GM19023 (cell line): ENCODE measurements at regions not wholly inside any gene's neighbourhood (a gene's known extent, or its start where the extent isn't known, plus 50 kb on each side); places are given as distances from the start of the nearest gene placed in this dataset.
"Not testable (repeated sequence)": the region's sequence is repeated elsewhere in the genome, so short reads cannot be mapped to it uniquely, and the experiment has no call there.

ENCODE experiments used
- ATAC-seq: cut with Tn5 transposase; IDR thresholded peaks from one replicate; pipeline ENCODE4 v1.9.1; 2021; ENCODE audit warnings: mild to moderate bottlenecking, moderate library complexity; ENCODE audit not compliant: unreplicated experiment

GRCh38 chr12:77232045-77232444 lies 166.7 kb upstream of the E2F7 start:
- ATAC-seq: no peak

- no peak for ATAC-seq
Measured at GRCh38 chr12:77231501-77231918, 166.1 kb upstream of the E2F7 start.

DNA sequence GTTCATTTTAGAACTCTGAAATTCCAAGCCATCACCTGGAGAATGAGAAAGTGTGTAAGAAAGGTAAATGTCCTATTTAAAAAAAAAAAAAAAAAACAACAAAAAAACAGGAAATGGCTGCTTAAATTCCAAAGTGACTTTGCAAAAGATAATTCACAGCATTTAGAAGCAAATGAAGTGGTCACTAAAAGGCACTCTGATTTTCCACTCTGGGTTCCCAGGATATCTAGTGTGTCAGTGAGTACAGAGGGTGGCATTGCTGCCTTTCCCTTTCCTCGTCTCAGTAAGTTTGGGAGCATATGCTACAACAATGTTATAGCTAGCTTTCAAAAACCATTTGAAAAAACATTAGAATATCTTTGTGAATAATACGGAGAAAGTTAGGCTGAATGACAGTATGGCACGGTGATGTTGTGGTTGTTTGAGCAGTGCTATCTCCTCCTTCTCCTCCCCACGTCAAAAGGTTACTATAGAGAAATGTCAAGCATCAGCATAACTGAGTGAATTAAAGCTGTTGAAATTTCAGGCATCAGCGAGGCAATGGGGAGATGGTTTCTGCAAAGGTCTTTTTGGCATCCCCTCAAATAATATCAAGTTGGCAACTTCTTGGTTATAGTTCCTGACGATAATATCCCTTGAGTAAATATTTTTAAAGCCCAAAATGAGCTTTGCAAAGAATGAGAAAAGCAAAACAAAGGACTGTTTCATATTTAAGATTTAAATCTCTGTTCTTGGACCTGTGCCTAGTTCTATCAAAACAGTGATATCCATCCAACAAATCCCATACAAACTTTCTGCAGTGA lies 164.5 kb upstream of the E2F7 start:
- no peak for ATAC-seq

- no peak for ATAC-seq
Measured at GRCh38 chr12:77228376-77228775, 163.0 kb upstream of the E2F7 start.

GRCh38 chr12:77226368-77226767 lies 161.0 kb upstream of the E2F7 start:
- no peak for ATAC-seq

GRCh38 chr12:77225373-77225772 lies 160.0 kb upstream of the E2F7 start:
- no peak for ATAC-seq

- ATAC-seq: no peak
Measured at GRCh38 chr12:77224346-77224745, 159.0 kb upstream of the E2F7 start.

DNA sequence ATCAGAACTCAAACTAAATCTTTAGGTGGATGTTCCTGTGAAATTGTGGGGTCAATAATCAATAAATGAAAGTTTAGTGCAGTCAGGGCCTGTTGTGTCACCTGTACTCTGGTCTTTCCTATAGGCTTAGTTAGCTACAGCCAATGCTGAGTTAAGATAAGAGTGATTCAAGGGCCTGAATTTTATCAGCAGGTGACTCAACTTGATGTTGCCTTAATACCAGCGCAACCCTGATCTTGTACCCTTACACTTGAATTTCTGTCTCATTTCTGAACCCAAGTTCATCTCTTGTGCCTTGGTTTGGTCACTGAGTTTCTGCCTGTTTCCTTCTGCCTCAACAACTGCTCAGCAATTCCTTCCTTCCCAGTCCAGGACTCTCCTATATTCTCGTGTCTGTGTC lies 157.0 kb upstream of the E2F7 start:
- no peak for ATAC-seq

DNA sequence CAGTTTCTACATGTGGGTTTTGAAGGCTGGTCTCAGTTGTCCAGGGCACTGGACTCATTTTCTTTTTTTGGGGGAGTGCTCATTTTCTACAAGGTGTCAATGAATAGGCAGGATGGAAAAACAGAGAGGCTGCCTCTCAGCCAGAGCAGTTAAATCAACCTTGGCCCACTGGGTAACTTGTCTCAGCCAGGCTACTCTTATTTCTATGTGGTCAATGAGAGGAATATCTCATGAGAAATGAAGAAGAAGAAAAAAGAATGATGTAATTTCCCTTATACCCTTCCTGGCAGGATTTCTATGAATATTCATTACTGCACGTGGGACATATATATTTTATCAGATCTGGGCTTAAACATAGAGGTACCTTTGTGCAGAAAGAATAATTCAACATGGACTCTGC lies 155.2 kb upstream of the E2F7 start:
- no peak for ATAC-seq

DNA sequence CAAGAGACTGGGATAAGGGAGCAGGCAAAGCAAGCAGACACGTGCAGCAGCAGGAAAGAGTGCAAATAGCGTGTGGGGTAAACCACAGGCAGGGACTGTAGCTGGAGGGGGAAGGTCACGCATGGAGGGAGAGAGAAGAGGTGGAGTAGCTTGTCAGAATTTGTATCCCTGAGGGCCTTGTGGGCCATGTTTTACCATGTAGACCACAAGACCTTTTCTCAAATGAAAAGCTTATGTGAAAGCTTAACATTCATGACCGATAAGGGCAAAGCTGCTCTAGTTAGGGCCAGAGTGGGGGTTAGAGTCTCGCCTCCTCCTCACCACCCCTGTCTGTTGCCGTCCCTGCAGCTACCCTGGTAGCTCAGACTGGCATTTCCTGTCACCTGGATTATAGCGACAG lies 152.9 kb upstream of the E2F7 start:
- no peak for ATAC-seq

DNA sequence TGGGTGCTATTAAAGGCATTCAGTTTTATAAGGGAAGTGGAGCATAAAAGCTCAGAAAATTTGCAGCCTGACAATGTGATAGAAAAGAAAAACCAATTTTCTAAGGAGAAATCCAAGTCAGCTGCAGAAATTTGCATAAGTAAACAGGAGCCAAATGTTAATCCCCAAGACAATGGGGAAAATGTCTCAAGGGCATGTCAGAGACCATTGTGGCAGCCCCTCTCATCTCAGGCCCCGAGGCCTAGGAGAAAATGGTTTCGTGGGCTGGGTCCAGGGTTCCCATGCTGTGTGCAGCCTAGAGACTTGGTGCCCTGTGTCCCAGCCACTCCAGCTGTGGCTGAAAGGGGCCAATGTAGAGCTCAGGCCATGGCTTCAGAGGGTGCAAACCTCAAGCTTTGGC lies 150.8 kb upstream of the E2F7 start:
- not testable (repeated sequence) for ATAC-seq

DNA sequence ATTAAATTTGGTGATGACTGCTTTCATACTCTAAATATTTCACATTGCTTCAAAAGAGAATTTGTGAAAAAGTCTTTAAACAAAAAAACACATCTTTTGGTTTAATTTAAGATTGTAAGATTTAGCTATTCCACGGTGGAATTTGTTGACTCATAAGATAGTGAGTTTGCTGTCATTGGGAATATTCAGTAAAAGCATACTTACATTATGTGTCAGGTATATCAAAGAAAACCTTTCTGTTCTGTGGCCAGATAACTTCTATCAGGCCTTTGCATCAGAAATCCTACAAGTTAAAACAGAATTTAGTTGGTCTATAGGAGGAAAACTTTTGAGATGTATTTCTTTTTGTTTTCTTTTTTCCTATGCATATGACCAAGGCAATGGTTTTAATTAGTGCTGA lies 148.8 kb upstream of the E2F7 start:
- no peak for ATAC-seq

GRCh38 chr12:77213319-77213718 lies 147.9 kb upstream of the E2F7 start:
- no peak for ATAC-seq

GRCh38 chr12:77210724-77211123 lies 145.4 kb upstream of the E2F7 start:
- no peak for ATAC-seq

DNA sequence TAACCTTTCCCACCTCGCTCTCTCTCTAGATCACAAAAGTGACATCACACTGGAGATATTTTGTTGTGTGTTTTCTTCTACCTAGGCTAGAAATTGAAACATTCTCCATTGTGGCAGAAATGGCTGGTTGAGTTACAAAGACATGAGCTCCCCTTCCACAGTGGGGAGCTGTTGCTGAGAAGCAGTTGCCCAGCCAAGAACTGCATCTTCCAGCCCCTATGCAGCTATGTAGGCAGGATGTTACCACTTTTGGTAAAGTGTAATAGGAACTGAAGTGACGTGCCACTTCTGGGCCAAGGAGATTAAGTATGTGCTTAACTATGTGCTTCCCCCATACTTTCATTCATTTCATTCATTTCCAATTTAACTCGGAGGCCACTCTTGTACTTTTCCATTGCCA lies 138.7 kb upstream of the E2F7 start:
- ATAC-seq: no peak

DNA sequence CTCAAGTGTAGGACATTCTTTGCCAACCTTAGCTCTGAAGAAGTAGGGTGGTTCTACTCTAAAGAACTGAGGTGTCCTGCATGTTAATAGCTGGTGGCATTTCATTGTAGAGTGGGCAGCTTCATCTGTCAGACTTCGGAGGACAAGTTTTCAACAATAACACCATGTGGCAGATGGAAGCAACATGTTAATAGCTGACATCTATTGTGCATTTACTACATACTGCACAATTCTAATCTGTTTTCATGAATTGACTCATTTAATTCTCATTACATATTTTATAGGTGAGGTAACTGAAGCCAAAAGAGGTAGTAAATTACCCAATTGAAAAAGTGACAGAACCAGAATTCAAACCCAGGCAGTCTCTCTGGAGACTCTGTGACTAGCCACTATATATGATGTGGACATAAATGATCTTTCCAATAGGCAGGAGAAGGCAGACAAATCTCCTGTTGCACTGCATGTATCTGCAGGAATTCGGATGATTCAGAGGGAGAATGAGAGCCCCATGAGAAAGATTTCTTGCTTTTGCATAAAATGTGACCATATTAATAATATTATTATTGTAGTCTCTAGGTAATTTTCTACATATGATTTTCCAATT lies 137.2 kb upstream of the E2F7 start:
- no peak for ATAC-seq

DNA sequence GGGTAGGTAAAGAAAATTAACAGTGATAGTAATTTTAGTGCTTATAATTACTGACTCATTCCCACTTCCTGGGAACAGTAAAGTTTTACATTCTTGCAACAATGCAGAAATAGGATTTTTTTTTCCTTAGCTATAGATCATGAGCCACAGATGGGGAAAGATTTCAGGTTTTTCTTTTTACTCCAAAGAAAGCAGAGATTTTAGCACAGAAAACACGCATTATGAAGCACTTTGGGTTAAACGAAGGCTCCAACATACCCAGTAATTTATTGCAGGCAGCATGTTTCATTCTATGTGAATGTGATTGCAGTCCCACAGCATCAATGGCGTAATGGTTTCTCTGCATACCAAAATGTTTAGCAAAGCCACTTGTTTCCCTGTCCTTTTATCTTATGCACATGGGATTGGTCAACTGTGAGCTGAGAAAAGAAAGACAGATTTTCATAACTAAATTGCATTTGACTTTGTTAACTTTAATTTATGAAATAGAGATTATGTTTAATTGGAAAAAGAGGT lies 124.6 kb upstream of the E2F7 start:
- ATAC-seq: no peak

- ATAC-seq: no peak
Measured at GRCh38 chr12:77189458-77189857, 124.1 kb upstream of the E2F7 start.

DNA sequence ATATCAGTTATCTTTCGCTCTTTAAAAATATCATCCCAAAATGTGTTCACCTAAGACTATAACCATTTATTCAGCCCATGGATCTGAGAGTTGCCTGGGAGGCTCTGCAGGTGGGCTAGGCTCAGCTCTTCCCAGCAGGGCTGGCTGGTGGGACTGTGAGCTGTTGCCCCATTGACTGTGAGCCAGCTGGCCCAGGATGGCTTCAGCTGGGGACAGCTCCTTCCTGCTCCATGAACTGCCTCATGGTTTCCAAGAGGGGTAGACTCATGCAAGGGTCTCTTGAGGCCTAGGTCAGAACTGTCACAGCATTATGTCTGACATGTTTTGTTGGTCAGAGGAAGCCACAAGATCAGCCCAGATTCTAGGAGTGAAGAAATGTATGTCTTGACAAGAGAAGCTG lies 114.1 kb upstream of the E2F7 start:
- no peak for ATAC-seq

DNA sequence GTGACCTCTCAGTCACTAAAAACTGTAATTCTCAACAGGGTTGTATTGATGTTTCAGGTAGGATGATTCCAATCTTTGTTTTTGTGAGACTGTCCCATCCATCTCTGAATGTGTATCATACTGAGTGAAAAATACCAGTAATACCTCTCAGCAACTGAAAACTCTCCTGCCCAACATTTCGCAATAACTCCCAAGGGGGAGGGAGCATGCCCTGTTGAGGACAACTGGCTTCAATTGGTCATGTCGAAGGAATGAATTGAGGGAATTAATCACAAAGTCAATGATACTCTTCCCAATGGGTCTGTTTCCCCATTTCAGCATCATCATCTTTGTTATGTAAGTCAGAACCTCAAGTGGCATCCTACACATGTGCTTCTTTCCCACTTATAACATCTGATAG lies 102.4 kb upstream of the E2F7 start:
- no peak for ATAC-seq

DNA sequence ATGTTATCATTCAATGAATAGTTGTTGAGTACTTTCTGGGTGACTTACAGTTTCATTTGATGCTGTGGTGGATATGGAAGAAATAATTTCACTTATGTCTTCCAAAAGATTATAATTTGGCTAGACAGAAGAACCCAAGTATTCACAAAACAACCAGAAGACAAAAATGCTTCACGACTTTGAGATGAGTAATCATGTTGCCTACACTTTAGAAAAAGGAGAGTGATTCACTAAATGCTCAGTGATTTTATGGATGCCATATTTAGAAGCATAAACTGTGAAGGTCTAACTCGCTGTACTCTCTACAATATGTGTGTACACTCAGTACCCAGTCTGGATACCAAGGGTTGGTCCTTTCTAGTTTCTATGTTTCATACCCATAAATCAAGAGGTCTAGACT lies 101.3 kb upstream of the E2F7 start:
- ATAC-seq: no peak
